ENCODE measurements at regions not wholly inside any gene's neighbourhood (a gene's known extent, or its start where the extent isn't known, plus 50 kb on each side); places are given as distances from the start of the nearest gene placed in this dataset.
"Not testable (repeated sequence)": the region's sequence is repeated elsewhere in the genome, so short reads cannot be mapped to it uniquely, and the experiment has no call there.

DNA sequence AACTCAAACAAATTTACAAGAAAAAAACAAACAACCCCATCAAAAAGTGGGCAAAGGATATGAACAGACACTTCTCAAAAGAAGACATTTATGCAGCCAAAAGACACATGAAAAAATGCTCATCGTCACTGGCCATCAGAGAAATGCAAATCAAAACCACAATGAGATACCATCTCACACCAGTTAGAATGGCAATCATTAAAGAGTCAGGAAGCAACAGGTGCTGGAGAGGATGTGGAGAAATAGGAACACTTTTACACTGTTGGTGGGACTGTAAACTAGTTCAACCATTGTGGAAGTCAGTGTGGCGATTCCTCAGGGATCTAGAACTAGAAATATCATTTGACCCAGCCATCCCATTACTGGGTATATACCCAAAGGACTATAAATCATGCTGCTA lies 228.1 kb upstream of the AKR1E2 start:
- TF ChIP-seq, protein P1, sequence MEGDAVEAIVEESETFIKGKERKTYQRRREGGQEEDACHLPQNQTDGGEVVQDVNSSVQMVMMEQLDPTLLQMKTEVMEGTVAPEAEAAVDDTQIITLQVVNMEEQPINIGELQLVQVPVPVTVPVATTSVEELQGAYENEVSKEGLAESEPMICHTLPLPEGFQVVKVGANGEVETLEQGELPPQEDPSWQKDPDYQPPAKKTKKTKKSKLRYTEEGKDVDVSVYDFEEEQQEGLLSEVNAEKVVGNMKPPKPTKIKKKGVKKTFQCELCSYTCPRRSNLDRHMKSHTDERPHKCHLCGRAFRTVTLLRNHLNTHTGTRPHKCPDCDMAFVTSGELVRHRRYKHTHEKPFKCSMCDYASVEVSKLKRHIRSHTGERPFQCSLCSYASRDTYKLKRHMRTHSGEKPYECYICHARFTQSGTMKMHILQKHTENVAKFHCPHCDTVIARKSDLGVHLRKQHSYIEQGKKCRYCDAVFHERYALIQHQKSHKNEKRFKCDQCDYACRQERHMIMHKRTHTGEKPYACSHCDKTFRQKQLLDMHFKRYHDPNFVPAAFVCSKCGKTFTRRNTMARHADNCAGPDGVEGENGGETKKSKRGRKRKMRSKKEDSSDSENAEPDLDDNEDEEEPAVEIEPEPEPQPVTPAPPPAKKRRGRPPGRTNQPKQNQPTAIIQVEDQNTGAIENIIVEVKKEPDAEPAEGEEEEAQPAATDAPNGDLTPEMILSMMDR (optimal IDR thresholded peaks at IDR 0.05 in 1 of 3, IDR thresholded peaks at IDR 0.05 in 1 of 3, conservative IDR thresholded peaks at IDR 0.05 in 1 of 3; ENCODE audit: extremely low read depth in 1 of 3, insufficient read depth in 2 of 3, low read length in 3 of 3), result not testable (repeated sequence)
- not testable (repeated sequence) for TF ChIP-seq EZH2 (IDR thresholded peaks at IDR 0.05; ENCODE audit: low read length)

Measured in keratinocyte (primary cell).